GM21723 (cell line): ENCODE measurements at regions not wholly inside any gene's neighbourhood (a gene's known extent, or its start where the extent isn't known, plus 50 kb on each side); places are given as distances from the start of the nearest gene placed in this dataset.

ENCODE experiments used
- ATAC-seq: cut with Tn5 transposase; IDR thresholded peaks from one replicate; pipeline ENCODE4 v1.9.1; 2021; ENCODE audit warnings: mild to moderate bottlenecking, moderate library complexity; ENCODE audit not compliant: unreplicated experiment

- ATAC-seq, result no peak
Observed at GRCh38 chr4:45368832-45369231, 642.5 kb upstream of the GNPDA2 start.

GRCh38 chr4:45363931-45364330, 637.6 kb upstream of the GNPDA2 start:
- no peak for ATAC-seq

- ATAC-seq, result no peak
Observed at GRCh38 chr4:45358573-45359506, 632.5 kb upstream of the GNPDA2 start.

GRCh38 chr4:45353161-45353560, 626.8 kb upstream of the GNPDA2 start:
- ATAC-seq, result no peak

- no peak for ATAC-seq
Observed at GRCh38 chr4:45350438-45350837, 624.1 kb upstream of the GNPDA2 start.

GRCh38 chr4:45349859-45350258, 623.5 kb upstream of the GNPDA2 start:
- ATAC-seq, result no peak

GRCh38 chr4:45346816-45347435, 620.6 kb upstream of the GNPDA2 start:
- ATAC-seq, result no peak

GRCh38 chr4:45345558-45345957, 619.2 kb upstream of the GNPDA2 start:
- no peak for ATAC-seq

- ATAC-seq, result no peak
Observed at GRCh38 chr4:45331802-45332201, 605.4 kb upstream of the GNPDA2 start.

GRCh38 chr4:45327544-45327943, 601.2 kb upstream of the GNPDA2 start:
- ATAC-seq, result no peak

GRCh38 chr4:45324455-45325417, 598.4 kb upstream of the GNPDA2 start:
- no peak for ATAC-seq

- ATAC-seq, result no peak
Observed at GRCh38 chr4:45323453-45324058, 597.2 kb upstream of the GNPDA2 start.

- ATAC-seq, result no peak
Observed at GRCh38 chr4:45317739-45318138, 591.4 kb upstream of the GNPDA2 start.

- ATAC-seq, result no peak
Observed at GRCh38 chr4:45317276-45317675, 590.9 kb upstream of the GNPDA2 start.

- ATAC-seq, result no peak
Observed at GRCh38 chr4:45316257-45316656, 589.9 kb upstream of the GNPDA2 start.

- no peak for ATAC-seq
Observed at GRCh38 chr4:45302828-45303227, 576.5 kb upstream of the GNPDA2 start.

- no peak for ATAC-seq
Observed at GRCh38 chr4:45294464-45294863, 568.1 kb upstream of the GNPDA2 start.

GRCh38 chr4:45293335-45293734, 567.0 kb upstream of the GNPDA2 start:
- ATAC-seq, result no peak

- no peak for ATAC-seq
Observed at GRCh38 chr4:45292844-45293243, 566.5 kb upstream of the GNPDA2 start.

- no peak for ATAC-seq
Observed at GRCh38 chr4:45284400-45285085, 558.2 kb upstream of the GNPDA2 start.
